IPS-20b (cell line): ENCODE measurements at regions not wholly inside any gene's neighbourhood (a gene's known extent, or its start where the extent isn't known, plus 50 kb on each side); places are given as distances from the start of the nearest gene placed in this dataset.
"Not testable (repeated sequence)": the region's sequence is repeated elsewhere in the genome, so short reads cannot be mapped to it uniquely, and the experiment has no call there.

ENCODE experiments used
- H3K27ac ChIP-seq: one replicate; pipeline ENCODE4 v1.5.1; 2013; ENCODE audit warnings: low read length
- H3K27me3 ChIP-seq: 2 replicates; pipeline ENCODE4 v1.6.1; 2013; ENCODE audit warnings: mild to moderate bottlenecking, low read length, inconsistent platforms; ENCODE audit not compliant: insufficient read depth
- H3K36me3 ChIP-seq: 2 replicates; pipeline ENCODE4 v1.6.1; 2013; ENCODE audit warnings: low read depth, mild to moderate bottlenecking, inconsistent platforms, low read length, moderate library complexity; ENCODE audit not compliant: insufficient read depth
- H3K4me1 ChIP-seq: 2 replicates; pipeline ENCODE4 v1.6.1; 2013; ENCODE audit warnings: mild to moderate bottlenecking, control low read depth, inconsistent platforms, low read length, moderate library complexity; ENCODE audit not compliant: insufficient read depth
- H3K4me3 ChIP-seq: 2 replicates; pipeline ENCODE4 v1.5.1; 2013; ENCODE audit warnings: mild to moderate bottlenecking, low read length, inconsistent platforms
- H3K9ac ChIP-seq: 2 replicates; pipeline ENCODE4 v1.6.1; 2013; ENCODE audit warnings: low read depth, mild to moderate bottlenecking, inconsistent platforms, low read length, moderate library complexity
- H3K9me3 ChIP-seq: 2 replicates; pipeline ENCODE4 v1.6.1; 2013; ENCODE audit warnings: mild to moderate bottlenecking, low read depth, low read length, inconsistent platforms; ENCODE audit not compliant: insufficient read depth

GRCh38 chr1:73040811-73041210, 758.5 kb upstream of the NEGR1 start:
- H3K9me3 ChIP-seq = no peaks in the 10 kb centered on the region
- H3K36me3 ChIP-seq = no peaks in the 10 kb centered on the region
- H3K27ac ChIP-seq = no peak overlapping the region
- H3K4me1 ChIP-seq = 0 out of 2 replicates have a peak, but pooled peaks cover 4% of the 10 kb centered on the region
- H3K27me3 ChIP-seq = no peaks in the 10 kb centered on the region
- no peak overlapping the region for H3K4me3 ChIP-seq
- H3K9ac ChIP-seq = no peak overlapping the region

GRCh38 chr1:73034271-73034670, 751.9 kb upstream of the NEGR1 start:
- Histone ChIP-seq H3K4me3 (no peak overlapping the region), H3K9me3 (no peaks in the 10 kb centered on the region), H3K9ac (peak overlapping the region; percentile 11; the same call in 1 of the 2 replicates), H3K27me3 (no peaks in the 10 kb centered on the region), H3K27ac (no peak overlapping the region), H3K36me3 (no peaks in the 10 kb centered on the region), H3K4me1 (peaks cover 28% of the 10 kb centered on the region)

DNA sequence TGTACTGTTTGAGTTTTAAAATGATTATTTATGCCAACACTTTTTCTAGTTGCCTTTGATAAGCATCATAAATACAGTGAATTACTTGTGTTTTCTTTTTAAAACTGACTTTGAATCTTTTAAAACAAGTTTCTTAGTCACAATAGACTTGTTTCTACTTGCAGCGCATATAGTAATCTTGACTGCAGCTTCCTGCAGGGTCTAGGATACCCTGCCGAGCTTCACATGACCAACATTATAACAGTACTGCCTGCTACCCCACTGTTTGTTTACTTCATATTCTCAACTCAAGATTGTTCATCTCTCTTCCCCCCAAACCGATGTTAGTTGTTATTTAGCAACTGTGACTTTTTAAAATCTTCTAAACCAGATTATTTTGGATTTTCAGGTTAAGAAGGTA, 751.3 kb upstream of the NEGR1 start:
- H3K27ac ChIP-seq = peak overlapping the region; percentile 51
- no peaks in the 10 kb centered on the region for H3K9me3 ChIP-seq
- H3K9ac ChIP-seq = peak overlapping the region; percentile 11; the same call in 1 of the 2 replicates
- no peaks in the 10 kb centered on the region for H3K27me3 ChIP-seq
- H3K36me3 ChIP-seq = no peaks in the 10 kb centered on the region
- peak overlapping the region; percentile 6; the same call in 1 of the 2 replicates for H3K4me3 ChIP-seq
- H3K4me1 ChIP-seq = peaks cover 28% of the 10 kb centered on the region

GRCh38 chr1:73029571-73029970, 747.2 kb upstream of the NEGR1 start:
- no peak overlapping the region for H3K4me3 ChIP-seq
- no peaks in the 10 kb centered on the region for H3K27me3 ChIP-seq
- no peaks in the 10 kb centered on the region for H3K9me3 ChIP-seq
- H3K27ac ChIP-seq = no peak overlapping the region
- H3K36me3 ChIP-seq = no peaks in the 10 kb centered on the region
- peaks cover 22% of the 10 kb centered on the region for H3K4me1 ChIP-seq
- no peak overlapping the region for H3K9ac ChIP-seq

- H3K4me3 ChIP-seq = no peak overlapping the region
- no peak overlapping the region for H3K27ac ChIP-seq
- H3K36me3 ChIP-seq = no peaks in the 10 kb centered on the region
- no peaks in the 10 kb centered on the region for H3K27me3 ChIP-seq
- no peaks in the 10 kb centered on the region for H3K9me3 ChIP-seq
- H3K4me1 ChIP-seq = no peaks in the 10 kb centered on the region
- H3K9ac ChIP-seq = no peak overlapping the region
Measured at GRCh38 chr1:73026114-73026513, 743.8 kb upstream of the NEGR1 start.

- H3K36me3 ChIP-seq = no peaks in the 10 kb centered on the region
- H3K4me3 ChIP-seq = no peak overlapping the region
- no peak overlapping the region for H3K9ac ChIP-seq
- H3K4me1 ChIP-seq = peaks cover 11% of the 10 kb centered on the region
- H3K9me3 ChIP-seq = no peaks in the 10 kb centered on the region
- H3K27me3 ChIP-seq = no peaks in the 10 kb centered on the region
- peak overlapping the region; percentile 16 for H3K27ac ChIP-seq
Measured at GRCh38 chr1:73009938-73010337, 727.6 kb upstream of the NEGR1 start.

- H3K4me3 ChIP-seq = no peak overlapping the region
- H3K27me3 ChIP-seq = no peaks in the 10 kb centered on the region
- no peaks in the 10 kb centered on the region for H3K36me3 ChIP-seq
- no peaks in the 10 kb centered on the region for H3K9me3 ChIP-seq
- no peak overlapping the region for H3K27ac ChIP-seq
- no peak overlapping the region for H3K9ac ChIP-seq
- H3K4me1 ChIP-seq = peaks cover 11% of the 10 kb centered on the region
Measured at GRCh38 chr1:73009311-73009710, 727.0 kb upstream of the NEGR1 start.

DNA sequence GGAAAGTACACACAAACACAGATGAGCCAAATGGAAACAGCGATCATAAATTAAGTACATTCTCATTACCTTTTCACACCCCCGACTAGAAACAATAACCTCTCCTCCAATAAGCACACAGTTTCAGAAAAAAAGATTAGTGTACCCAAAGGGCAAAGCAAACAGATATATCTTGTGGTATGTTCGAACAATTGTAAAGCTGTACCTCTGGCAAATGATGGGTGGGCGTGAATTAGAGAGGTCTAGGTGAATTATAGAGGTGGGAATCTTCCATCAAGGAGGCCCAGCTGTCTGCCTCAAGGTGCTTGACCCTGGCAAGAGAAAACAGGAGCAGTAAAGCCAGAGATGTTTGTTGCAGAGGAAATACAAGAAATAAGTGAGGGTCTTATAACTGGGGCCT, 715.3 kb upstream of the NEGR1 start:
- peaks cover 4% of the 10 kb centered on the region; the same call in 1 of the 2 replicates for H3K36me3 ChIP-seq
- no peaks in the 10 kb centered on the region for H3K27me3 ChIP-seq
- H3K9ac ChIP-seq = no peak overlapping the region
- H3K4me1 ChIP-seq = no peaks in the 10 kb centered on the region
- H3K27ac ChIP-seq = no peak overlapping the region
- H3K4me3 ChIP-seq = no peak overlapping the region
- peaks cover 3% of the 10 kb centered on the region; the same call in 1 of the 2 replicates for H3K9me3 ChIP-seq

- Histone ChIP-seq H3K27me3 (no peaks in the 10 kb centered on the region), H3K9me3 (peaks cover 3% of the 10 kb centered on the region; the same call in 1 of the 2 replicates), H3K27ac (no peak overlapping the region), H3K36me3 (peaks cover 4% of the 10 kb centered on the region; the same call in 1 of the 2 replicates), H3K4me1 (no peaks in the 10 kb centered on the region), H3K4me3 (no peak overlapping the region), H3K9ac (no peak overlapping the region)
Measured at GRCh38 chr1:72997041-72997440, 714.7 kb upstream of the NEGR1 start.

DNA sequence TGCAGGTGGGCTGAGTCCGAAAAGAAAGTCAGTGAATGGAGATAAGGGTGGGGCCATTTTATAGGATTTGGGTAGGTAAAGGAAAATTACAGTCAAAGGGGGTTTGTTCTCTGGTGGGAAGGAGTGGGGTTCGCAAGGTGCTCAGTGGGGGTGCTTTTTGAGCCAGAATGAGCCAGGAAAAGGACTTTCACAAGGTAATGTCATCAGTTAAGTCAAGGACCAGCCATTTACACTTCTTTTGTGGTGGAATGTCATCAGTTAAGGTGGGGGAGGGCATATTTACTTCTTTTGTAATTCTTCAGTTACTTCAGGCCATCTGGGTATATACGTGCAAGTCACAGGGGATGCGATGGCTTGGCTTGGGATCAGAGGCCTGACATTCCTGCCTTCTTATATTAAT, 705.5 kb upstream of the NEGR1 start:
- Histone ChIP-seq H3K4me3 (peak overlapping the region; percentile 2; the same call in 1 of the 2 replicates), H3K4me1 (peaks cover 24% of the 10 kb centered on the region), H3K9ac (peak overlapping the region; percentile 27; the same call in 1 of the 2 replicates)
- not testable (repeated sequence) for H3K27me3 ChIP-seq, H3K27ac ChIP-seq, H3K9me3 ChIP-seq, H3K36me3 ChIP-seq

- Histone ChIP-seq H3K36me3 (no peaks in the 10 kb centered on the region), H3K4me3 (peak overlapping the region; percentile 2), H3K9me3 (no peaks in the 10 kb centered on the region), H3K4me1 (peaks cover 24% of the 10 kb centered on the region), H3K9ac (peak overlapping the region; percentile 27), H3K27me3 (no peaks in the 10 kb centered on the region), H3K27ac (no peak overlapping the region)
Measured at GRCh38 chr1:72986591-72987290, 704.4 kb upstream of the NEGR1 start.

- H3K4me1 ChIP-seq = peaks cover 24% of the 10 kb centered on the region
- not testable (repeated sequence) for H3K36me3 ChIP-seq, H3K27me3 ChIP-seq, H3K4me3 ChIP-seq, H3K9me3 ChIP-seq, H3K9ac ChIP-seq, H3K27ac ChIP-seq
Measured at GRCh38 chr1:72985024-72985423, 702.7 kb upstream of the NEGR1 start.
